Erythroblast (primary cell): ENCODE measurements at regions not wholly inside any gene's neighbourhood (a gene's known extent, or its start where the extent isn't known, plus 50 kb on each side); places are given as distances from the start of the nearest gene placed in this dataset.

ENCODE experiments used
- GATA1 ChIP-seq: IDR thresholded peaks from 2 replicates; pipeline ENCODE4 v1.6.1; 2011; ENCODE audit warnings: low read depth, mild to moderate bottlenecking, control low read depth, low read length, moderate library complexity
- POLR2A ChIP-seq: IDR thresholded peaks from 2 replicates; pipeline ENCODE4 v1.6.1; 2011; ENCODE audit warnings: mild to moderate bottlenecking, low read length

GRCh38 chr16:48817032-48817431, 207.1 kb upstream of the N4BP1 start:
- TF ChIP-seq POLR2A (no peak), GATA1 (no peak)
